HG03135 (cell line): ENCODE measurements at regions not wholly inside any gene's neighbourhood (a gene's known extent, or its start where the extent isn't known, plus 50 kb on each side); places are given as distances from the start of the nearest gene placed in this dataset.
"Not testable (repeated sequence)": the region's sequence is repeated elsewhere in the genome, so short reads cannot be mapped to it uniquely, and the experiment has no call there.

ENCODE experiments used
- ATAC-seq: cut with Tn5 transposase; IDR thresholded peaks from one replicate; pipeline ENCODE4 v1.9.1; 2021; ENCODE audit warnings: mild to moderate bottlenecking, moderate library complexity; ENCODE audit not compliant: unreplicated experiment

DNA sequence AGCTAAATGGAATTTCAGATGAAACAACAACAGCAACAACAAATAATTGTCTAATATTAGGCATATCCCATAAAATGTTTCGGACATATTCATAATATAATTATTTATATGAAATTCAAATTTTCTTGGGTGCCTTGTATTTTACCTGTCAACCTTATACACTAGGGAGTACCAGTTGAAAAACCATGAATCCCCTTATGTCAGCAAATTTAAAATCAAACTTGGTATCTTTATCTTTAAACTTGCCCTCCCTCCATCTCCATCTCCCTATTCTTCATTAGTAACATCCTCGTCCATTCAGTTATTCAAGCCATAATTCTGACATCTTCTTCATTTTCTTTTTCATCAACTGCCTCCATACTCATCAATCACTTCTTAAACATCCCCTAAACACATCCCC lies 974.5 kb upstream of the HS3ST1 start:
- ATAC-seq = no peak

DNA sequence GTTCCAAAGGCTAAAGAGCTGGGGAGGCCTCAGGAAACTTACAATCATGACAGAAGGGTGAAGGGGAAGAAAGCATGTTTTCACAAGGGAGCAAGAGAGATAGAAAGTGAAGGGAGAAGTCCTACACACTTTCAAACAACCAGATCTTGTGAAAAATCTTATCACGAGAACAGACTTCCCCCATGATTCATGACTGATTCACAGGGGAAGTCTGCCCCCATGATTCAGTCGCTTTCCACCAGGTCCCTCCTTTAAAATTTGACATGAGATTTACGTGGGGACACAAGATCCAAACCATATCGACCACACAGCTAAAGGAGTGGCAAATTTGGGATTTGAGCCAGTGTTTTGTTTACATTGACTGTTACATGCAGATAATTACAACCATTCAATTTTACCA lies 971.1 kb upstream of the HS3ST1 start:
- ATAC-seq = no peak

DNA sequence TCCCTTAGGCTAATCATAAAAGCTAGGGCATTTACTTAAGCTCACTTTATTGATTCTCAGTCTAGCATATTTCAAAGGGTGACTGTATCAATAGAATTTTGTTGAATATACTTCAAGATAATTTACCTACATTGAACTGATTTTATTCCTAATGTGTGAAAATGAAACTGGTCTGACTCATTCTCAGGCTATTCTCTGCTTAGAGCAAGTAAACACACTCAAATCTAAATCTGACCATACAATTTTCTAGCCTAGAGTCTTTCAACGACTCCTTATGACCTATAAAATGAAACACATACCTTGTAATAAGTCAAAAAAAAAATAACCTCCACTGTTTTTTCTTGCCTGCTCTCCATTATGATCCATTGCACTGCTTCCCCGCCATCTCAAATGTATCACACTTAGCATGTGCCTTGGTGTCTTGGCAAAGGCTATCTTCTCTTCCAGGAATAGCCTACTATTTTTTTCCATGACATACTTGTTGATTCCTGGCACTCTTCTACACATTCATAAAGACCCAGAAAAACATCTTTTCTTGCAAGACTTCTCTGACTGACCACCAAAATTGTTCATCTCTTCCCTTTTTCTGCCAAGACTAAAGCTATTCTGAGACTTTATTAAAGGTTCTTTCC lies 965.1 kb upstream of the HS3ST1 start:
- no peak for ATAC-seq

DNA sequence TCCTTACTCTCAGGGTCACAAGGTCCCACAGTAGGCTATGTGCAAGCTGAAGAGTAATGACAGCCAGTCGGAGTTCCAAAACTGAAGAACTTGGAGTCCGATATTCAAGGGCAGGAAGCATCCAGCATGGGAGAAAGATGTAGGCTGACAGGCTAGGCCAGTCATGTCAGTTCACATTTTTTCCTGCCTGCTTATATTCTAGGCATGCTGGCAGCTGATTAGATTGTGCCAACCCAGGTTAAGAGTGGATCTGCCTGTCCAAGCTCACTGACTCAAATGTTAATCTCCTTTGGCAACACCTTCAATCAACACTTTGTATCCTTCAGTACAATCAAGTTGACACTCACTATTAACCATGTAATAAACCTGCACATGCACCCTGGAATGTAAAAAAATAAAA lies 960.9 kb upstream of the HS3ST1 start:
- ATAC-seq = no peak

DNA sequence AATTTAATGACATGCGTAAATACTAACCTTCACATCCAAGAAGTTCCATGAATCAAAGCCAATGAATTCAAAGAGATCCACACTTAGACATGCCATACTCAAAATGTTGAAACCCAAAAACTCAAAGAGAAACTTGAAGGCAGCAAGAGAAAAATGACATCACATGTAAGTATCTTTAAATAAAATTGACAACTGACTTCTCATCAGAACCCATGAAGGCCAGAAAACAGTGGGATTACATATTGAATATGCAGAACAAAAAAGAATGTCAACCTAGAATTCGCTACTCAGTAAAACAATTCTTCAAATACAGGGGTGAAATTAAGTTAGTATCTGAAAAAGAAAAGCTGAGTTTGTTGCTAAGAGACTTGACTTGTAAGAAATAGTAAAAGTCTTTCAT lies 953.9 kb upstream of the HS3ST1 start:
- ATAC-seq = no peak

DNA sequence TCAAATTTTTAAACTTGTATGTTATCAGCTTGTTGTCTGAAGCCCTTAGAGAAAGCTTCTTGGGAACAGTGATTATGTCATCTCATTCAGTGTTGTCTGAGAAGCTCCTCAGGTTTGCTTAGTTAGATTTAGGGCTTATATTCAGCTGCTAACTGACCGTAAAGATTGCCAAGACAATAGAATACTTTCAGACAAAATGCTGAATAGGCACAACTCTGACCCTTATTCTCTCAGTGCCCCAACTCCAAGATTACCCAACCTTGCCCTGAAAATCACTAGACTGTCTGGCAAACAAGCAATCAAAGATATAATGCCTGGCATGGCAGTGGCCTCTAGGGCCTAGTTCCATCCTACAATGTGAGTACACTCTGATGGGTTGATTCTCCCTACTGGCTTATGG lies 950.5 kb upstream of the HS3ST1 start:
- ATAC-seq = no peak

DNA sequence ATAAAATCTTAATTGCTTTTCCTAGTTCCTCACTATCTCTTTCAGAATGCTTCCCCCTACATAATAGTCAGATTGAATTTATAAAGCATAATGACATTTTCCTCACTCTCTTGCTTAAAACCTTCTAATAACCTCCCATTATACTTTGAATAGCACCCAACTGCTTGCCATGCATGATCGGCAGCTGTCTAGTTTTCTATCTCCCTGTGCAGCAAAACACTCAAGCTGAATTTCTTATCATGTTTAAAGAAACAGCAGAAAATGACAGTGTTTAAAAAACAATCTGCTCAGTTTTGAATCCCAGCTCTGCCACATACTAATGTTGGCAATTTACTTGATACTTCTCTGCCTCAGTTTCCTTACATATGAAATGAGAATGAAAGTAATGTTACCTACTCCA lies 947.1 kb upstream of the HS3ST1 start:
- ATAC-seq = no peak

DNA sequence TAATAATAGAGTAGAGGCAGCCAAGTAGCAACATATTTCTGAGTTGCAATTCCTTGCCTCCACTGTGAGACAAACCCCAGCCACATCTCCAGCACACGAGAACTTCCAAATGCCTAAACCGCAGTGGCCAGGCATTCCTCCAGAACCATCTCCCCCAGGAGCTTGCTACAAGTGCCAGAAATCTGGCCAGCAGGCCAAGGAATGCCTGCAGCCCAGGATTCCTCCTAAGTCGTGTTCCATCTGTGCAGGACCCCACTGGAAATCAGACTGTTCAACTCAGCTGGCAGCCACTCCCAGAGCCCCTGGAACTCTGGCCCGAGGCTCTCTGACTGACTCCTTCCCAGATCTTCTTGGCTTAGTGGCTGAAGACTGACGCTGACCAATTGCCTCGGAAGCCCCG lies 937.2 kb upstream of the HS3ST1 start:
- not testable (repeated sequence) for ATAC-seq

DNA sequence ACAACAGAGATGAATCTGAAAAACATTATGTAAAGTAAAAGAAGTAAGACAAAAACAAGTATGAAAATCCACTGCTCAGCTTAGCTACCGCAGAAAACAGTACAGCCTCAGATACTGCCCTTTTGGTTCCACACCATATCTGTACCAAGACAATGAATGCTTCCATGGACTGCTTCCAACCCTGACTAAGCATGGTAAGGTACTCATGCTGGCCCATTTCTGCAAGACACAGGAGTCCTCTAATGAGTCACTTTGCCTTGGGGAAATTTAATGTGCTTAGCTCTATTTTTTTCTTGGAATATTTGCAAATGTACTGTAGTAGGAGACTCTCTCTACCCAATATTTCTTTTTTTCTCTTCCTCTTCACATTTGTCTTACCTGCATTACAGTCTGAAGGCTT lies 931.7 kb upstream of the HS3ST1 start:
- ATAC-seq = no peak

DNA sequence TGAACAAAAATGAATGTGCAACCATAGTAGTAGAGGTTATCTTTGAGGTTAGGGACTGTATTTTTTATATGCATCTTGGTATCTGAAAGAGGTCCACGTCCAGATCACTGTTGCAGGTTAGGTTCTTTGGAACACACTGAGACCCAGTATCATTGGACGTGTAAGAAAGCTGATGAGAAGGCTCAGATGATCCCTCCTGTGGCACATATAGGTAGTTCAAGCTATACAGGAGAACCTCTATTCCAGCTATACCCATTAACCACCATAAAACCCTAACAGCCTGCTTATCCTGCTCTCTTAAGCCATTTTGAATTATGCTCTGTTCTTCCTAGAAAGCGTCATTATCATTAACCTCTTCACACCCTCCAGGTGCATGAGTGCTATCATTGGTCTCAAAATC lies 930.7 kb upstream of the HS3ST1 start:
- no peak for ATAC-seq

DNA sequence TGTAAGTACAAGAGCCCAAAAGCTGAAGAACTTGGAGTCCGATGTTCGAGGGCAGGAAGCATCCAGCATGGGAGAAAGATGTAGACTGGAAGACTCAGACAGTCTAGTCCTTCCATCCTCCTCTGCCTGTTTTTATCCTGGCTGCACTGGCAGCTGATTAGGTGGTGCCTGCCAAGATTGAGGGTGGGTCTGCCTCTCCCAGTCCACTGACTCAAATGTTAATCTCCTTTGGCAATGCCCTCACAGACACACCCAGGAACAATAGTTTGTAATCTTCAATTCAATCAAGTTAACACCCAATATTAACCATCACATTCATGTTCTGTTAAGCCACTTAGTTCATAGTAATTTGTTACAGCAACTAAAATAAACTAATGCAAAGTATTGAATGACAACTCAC lies 904.4 kb upstream of the HS3ST1 start:
- not testable (repeated sequence) for ATAC-seq

DNA sequence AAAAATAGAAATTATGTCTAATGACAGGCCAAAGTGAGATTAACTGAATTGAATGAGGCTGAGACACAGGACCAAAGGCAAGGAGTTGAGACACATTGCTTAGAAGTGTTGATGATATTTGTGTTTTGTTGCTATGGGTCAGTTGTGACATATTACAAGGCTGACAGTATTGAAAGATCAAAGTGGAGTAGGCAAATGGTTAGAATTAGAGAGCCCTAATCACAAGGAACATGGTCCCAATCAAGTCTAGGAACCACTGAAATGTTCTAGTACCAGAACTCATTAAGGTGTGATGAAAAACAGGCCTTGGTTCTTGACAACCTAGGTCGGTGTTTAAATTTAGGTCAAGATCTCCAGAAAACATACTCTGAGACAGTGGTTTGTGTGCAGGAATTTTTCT lies 896.3 kb upstream of the HS3ST1 start:
- ATAC-seq = no peak

DNA sequence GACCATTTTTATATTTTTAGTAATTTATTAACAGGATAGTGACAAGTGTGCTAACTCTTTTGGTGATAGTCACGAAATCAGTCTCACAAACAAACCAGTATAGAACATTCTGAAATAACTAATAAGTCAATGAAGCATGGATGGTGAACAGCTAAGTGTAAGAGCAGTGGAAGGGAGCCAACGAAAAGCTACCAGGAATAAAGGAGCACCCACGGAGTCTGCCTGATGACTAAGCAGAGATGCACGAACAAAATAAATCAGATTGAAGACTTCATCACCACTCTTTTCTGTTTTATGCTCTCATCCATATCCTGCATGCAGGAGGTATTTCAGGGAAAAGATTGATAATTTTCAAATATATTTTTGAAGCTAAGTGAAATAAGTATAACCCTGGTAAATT lies 891.1 kb upstream of the HS3ST1 start:
- no peak for ATAC-seq

DNA sequence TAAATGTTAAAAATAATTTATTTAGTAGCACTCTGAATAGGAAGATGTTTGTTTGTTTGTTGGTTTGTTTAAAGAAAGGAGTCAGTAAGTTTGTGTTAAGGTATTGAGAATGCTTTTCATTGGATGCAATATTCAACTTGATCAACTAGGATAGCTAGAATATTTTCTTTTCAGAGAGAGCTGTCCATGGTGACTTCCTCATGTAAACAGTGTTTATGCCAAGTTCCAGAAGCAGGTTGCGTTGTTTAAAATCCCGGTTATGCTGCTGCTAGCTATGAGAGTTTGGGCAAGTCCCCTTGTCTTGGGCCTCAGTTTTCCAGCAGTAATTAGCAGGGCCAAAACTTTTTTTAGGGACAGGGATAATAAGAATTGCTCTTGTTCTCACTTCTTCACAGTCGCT lies 876.2 kb upstream of the HS3ST1 start:
- no peak for ATAC-seq

DNA sequence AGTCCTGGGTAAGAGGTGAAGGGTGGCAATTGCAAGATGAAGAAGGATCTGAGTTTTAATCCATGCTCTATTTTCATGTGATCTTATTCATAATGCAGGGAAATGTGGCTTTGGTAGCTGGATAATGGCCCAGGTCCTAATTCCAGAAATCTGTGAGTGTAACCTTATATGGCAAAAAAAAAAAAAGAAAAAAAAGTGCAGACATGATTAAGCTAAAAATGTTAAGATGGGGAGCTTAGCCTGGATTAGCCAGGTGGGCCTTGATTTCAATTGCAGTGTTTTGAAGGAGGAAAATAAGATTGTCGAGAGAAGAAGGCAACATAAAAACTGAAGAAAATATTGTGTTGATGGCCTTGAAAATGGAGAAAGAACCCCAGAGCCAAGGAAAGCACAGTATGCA lies 867.7 kb upstream of the HS3ST1 start:
- ATAC-seq = no peak

DNA sequence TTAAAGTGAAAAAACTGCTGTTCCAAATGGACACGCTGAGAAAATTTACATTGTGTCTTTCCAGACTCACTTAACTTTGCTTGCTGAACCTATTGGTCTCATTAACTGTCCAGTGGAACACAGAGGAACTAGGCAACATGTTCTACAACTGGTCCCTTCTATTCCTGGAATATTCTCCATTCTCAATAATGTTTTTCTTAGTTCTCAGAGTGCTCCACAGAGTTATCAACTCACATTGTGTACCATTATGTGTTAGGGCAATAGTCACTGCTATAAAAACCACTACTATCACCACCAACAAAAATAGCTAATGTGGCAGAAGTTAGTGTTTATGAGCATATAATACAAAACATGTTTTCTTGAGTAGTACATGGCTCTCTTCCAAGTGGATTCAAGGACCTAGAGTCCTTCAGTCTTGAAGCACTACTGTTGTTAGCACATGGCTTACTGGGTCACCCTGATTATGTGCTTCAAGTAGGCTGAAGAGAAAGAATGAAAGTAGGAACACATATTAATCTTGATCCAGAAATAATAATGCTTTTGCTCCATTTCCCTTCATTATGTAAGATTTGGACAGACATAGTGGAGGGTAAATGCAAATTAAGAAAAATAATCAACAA lies 865.3 kb upstream of the HS3ST1 start:
- no peak for ATAC-seq

DNA sequence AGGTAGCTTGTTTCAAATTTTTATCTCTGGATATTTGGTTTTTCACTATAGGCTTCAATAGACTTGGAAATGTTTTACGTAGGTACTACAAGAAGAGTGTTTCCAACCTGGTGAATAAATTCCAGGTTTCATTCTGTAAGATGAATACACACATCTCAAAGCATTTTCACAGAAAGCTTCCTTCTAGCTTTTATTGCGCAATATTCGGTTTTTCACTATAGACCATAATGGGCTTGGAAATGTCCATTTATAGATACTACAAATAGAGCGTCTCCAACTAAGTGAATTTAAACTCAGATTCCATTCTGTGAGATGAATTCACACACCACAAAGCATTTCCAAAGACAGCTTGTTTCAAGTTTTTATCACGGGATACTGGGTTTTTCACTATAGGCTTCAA lies 857.7 kb upstream of the HS3ST1 start:
- no peak for ATAC-seq

DNA sequence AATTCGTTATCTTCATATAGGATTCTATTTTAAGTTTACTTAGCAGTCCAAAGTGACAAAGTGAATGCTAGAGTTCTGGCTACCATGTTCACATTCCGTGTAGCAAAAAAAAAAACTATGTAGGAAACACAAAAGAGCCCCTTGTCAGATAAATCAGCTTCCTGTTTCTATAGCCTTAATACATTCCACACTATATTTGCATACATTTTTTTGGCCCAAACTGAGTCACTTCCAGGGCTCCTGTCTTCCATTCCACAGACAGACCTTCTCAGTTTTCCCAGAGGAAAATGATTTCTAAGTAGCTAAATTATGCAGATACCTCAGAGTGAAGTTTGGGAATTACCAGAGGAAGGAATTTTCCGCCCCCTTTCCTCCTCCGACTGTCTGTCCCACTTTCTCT lies 841.9 kb upstream of the HS3ST1 start:
- ATAC-seq = no peak

DNA sequence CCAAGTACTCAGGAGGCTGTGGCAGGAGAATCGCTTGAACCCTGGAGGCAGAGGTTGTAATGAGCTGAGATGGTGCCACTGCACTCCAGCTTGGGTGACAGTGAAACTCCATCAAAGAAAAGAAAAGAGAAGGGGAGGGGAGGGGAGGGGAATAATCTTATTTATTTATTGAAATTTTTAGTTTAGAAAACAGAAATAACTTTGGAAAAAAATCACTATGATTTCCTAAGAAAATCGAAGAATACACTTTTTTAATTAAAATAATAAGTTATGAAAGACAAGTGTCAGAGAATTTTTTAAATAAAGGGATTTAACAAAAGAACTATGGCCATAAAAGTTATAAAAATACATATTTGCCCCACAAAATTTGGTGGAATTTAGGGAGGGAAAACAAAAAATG lies 836.9 kb upstream of the HS3ST1 start:
- ATAC-seq = no peak

DNA sequence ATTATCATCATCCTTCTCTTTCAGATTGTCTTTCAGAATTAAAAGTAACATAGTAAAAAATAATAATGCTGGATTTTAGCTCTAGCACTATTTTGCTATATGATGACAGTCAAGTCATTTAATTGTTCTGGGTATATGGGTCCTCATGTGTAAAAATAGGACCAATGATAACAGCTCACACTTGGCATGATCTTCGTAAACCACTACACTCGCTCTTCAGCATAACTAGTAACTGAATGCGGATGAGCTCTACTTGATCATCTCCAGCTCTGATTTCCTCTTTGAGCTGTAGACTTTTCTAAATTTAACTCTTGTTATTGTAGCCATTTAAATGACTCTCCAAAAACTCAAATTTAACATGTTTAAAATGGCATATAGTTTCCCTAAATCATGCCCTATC lies 831.8 kb upstream of the HS3ST1 start:
- no peak for ATAC-seq

DNA sequence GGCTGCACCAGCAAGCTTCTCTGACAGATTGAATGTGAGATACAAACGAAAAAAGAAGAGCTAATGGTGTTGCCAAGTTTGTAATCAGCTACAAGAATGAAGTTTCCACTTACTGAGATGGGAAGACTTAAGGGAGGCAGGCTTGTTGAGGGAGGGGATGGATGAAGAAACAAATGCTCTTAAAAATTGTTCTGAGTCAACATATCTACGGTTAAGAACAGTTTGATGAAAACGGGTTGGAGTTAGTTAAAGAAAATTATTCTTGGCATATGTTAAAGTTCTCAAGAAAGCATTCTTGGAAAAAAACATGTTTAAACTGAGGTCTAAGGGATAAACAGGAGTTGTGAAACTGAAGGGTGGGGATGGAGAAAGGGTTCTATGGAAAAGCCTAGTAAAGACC lies 816.3 kb upstream of the HS3ST1 start:
- ATAC-seq = no peak

DNA sequence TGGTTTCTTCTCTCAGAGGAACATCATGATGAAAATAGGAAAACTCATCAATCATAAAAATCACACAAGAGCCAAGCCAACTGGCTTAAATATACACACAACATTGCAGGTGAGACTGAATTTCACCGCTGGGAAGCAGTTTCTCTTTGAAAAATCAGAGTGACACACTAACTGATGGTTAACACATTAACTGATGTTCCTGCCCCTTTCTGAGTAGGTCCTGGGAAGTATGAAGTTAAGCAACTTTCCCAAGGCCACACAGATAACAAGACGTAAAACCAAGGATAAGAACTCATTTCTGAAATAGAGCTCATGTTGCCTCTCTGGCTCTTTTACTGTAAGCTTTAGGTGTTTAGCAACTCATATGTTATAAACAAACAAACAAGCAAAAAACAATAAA lies 813.7 kb upstream of the HS3ST1 start:
- no peak for ATAC-seq
